ENCODE measurements at regions not wholly inside any gene's neighbourhood (a gene's known extent, or its start where the extent isn't known, plus 50 kb on each side); places are given as distances from the start of the nearest gene placed in this dataset.

DNA sequence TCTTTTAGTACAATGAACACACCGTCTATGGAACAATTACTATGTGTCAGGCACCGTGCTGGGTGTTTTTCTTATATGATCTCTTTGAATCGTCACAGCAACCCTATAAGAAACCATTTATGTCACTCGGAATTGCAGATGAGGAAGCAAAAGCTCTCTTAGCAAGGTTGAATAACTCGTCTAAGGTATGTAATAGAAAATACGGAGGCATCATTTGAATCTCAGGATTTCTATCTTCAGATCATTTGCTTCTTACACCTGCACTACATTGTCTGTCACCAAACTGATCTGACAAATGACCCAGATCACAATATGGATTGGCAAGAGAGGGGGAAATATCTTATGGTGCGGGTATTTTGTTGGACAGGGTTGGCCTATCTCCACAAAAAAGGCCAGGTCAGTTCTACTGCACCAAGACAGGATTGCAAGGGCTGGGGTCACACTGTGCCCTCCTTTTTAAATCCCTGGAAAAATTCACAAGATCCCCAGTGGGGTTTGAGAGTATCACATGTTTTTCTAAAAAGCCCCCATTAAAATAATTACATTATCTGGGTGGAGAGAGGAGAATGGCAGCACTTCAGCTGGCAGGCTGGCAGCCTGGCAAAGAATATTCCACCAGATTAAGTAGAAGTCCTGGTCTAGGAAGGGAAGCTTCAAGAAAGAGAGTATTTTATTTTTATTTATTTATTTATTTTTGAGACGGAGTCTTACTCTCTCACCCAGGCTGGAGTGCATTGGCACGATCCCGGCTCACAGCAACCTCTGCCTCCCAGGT lies 110.7 kb upstream of the CLMP start:
- TF ChIP-seq EZH2 (optimal IDR thresholded peaks at IDR 0.05; ENCODE audit: low read depth, low read length) (no peak), EZH2phosphoT487 (IDR thresholded peaks at IDR 0.05; ENCODE audit: low read length) (no peak)
- TF ChIP-seq, protein P1, sequence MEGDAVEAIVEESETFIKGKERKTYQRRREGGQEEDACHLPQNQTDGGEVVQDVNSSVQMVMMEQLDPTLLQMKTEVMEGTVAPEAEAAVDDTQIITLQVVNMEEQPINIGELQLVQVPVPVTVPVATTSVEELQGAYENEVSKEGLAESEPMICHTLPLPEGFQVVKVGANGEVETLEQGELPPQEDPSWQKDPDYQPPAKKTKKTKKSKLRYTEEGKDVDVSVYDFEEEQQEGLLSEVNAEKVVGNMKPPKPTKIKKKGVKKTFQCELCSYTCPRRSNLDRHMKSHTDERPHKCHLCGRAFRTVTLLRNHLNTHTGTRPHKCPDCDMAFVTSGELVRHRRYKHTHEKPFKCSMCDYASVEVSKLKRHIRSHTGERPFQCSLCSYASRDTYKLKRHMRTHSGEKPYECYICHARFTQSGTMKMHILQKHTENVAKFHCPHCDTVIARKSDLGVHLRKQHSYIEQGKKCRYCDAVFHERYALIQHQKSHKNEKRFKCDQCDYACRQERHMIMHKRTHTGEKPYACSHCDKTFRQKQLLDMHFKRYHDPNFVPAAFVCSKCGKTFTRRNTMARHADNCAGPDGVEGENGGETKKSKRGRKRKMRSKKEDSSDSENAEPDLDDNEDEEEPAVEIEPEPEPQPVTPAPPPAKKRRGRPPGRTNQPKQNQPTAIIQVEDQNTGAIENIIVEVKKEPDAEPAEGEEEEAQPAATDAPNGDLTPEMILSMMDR (IDR thresholded peaks at IDR 0.05; ENCODE audit: low read length) = no peak

All from MM.1S (cell line).